Endodermal cell (in vitro differentiated cells): ENCODE measurements at regions not wholly inside any gene's neighbourhood (a gene's known extent, or its start where the extent isn't known, plus 50 kb on each side); places are given as distances from the start of the nearest gene placed in this dataset.

Experiments used
- DNase-seq: peaks from one replicate; pipeline ENCODE4 v3.0.0-alpha.2; 2017
- H3K27ac ChIP-seq: 2 replicates; pipeline ENCODE4 v1.5.1; 2013; ENCODE audit warnings: mild to moderate bottlenecking, low read depth, low read length, moderate library complexity
- H3K27me3 ChIP-seq: 2 replicates; pipeline ENCODE4 v1.6.1; 2013; ENCODE audit warnings: mild to moderate bottlenecking, low read length, moderate library complexity; ENCODE audit not compliant: insufficient read depth, control insufficient read depth, poor library complexity, severe bottlenecking
- H3K36me3 ChIP-seq: 2 replicates; pipeline ENCODE4 v1.7.0; 2013; ENCODE audit warnings: mild to moderate bottlenecking, low read length, moderate library complexity; ENCODE audit not compliant: control insufficient read depth, insufficient read depth
- H3K4me1 ChIP-seq: one replicate; pipeline ENCODE4 v1.7.0; 2013; ENCODE audit warnings: low read length; ENCODE audit not compliant: control insufficient read depth, insufficient read depth
- H3K4me3 ChIP-seq: 2 replicates; pipeline ENCODE4 v1.5.1; 2013; ENCODE audit warnings: mild to moderate bottlenecking, low read length, moderate library complexity
- H3K9ac ChIP-seq: 2 replicates; pipeline ENCODE4 v1.6.1; 2013; ENCODE audit warnings: mild to moderate bottlenecking, low read length, moderate library complexity; ENCODE audit not compliant: poor library complexity, severe bottlenecking; ENCODE audit errors: extremely low read depth
- H3K9me3 ChIP-seq: 2 replicates; pipeline ENCODE4 v1.6.1; 2013; ENCODE audit warnings: mild to moderate bottlenecking, low read length, moderate library complexity; ENCODE audit not compliant: control insufficient read depth
- H3K27ac Mint-ChIP-seq: 2 replicates; pipeline ENCODE4 v1.8.0; 2020; ENCODE audit warnings: mixed read lengths
- H3K27me3 Mint-ChIP-seq: 2 replicates; pipeline ENCODE4 v1.8.0; 2021; ENCODE audit warnings: mild to moderate bottlenecking, mixed read lengths; ENCODE audit not compliant: insufficient read depth
- H3K36me3 Mint-ChIP-seq: 2 replicates; pipeline ENCODE4 v1.8.0; 2020; ENCODE audit warnings: low read depth, mixed read lengths
- H3K4me1 Mint-ChIP-seq: 2 replicates; pipeline ENCODE4 v1.8.0; 2020; ENCODE audit warnings: mixed read lengths
- H3K4me3 Mint-ChIP-seq: 2 replicates; pipeline ENCODE4 v1.8.0; 2020; ENCODE audit warnings: mild to moderate bottlenecking, moderate library complexity, mixed read lengths
- H3K9me3 Mint-ChIP-seq: 2 replicates; pipeline ENCODE4 v1.8.0; 2020; ENCODE audit warnings: mild to moderate bottlenecking, mixed read lengths
- WGBS, 2 experiments: methylation state at CpG; one replicate each; pipeline versions ENCODE4 v1.1.5 to v1.1.7; 2013; ENCODE audit warnings: missing lambda C conversion rate in 2 of 2, mixed read lengths in 1 of 2; ENCODE audit not compliant: insufficient coverage in 1 of 2, insufficient read length in 1 of 2; 5-methylcytosine and 5-hydroxymethylcytosine counted together
- TF ChIP-seq, protein P1 (sequence below): fragments of 200-600 bp; sonication (generic); conservative IDR thresholded peaks from 2 replicates; pipeline ENCODE4 v1.5.0; 2021; ENCODE audit warnings: antibody characterized with exemption, mild to moderate bottlenecking

DNA sequence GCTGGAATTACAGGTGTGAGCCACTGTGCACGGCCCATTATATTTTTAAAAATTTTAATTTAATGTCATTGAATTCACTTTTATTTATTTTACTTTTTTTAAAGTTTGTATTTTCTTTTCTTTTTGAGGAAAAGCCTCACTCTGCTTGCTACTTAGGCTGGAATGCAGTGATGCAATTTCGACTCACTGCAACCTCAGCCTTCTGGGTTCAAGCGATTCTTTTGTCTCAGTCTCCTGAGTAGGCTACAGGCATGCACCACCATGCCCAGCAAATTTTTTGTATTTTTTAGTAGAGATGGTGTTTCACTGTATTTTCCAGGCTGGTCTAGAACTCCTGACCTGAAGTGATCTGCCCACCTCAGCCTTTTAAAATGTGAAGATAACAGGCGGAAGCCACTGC is 277.5 kb upstream of the HSFY2 start:
- WGBS, 2 experiments, result 95% methylated on average over 3 of the region's 4 CpGs; no CpG with 5 or more reads in 1 of the 2 experiments
- no peaks in the 10 kb centered on the region for H3K4me1 Mint-ChIP-seq
- no peak overlapping the region for H3K4me3 ChIP-seq

DNA sequence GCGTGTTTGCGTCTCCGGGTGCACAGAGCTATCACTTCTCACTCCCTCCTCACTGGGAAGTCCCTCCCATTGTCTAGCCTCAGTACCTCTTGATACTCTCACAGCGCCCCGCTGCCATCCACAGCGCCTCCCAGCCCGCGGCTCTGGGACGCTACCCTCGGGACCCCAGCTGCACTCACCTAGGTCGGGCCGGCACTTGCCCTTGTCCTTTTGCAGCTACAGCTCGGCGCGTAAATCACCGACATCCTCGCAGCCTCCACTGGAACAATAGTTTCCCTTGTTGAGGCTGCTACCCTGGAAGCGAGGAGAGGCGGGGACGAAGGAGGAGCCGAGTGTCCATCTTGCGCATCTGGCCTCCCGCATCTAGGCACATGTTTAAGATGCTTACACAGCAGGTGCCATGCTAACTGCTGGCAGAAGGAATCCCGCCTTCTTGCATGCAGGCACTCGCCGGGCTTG is 269.5 kb upstream of the HSFY2 start:
- DNase-seq, result no peak
- Mint-ChIP-seq H3K9me3 (no peaks in the 10 kb centered on the region), H3K27me3 (no peaks in the 10 kb centered on the region)

More for the DNA sequence above, 277.5 kb upstream of the HSFY2 start:
- H3K4me1 ChIP-seq, result no peaks in the 10 kb centered on the region
- no peak overlapping the region for H3K27ac Mint-ChIP-seq
- H3K9ac ChIP-seq, result no peak overlapping the region
- TF ChIP-seq, protein P1, sequence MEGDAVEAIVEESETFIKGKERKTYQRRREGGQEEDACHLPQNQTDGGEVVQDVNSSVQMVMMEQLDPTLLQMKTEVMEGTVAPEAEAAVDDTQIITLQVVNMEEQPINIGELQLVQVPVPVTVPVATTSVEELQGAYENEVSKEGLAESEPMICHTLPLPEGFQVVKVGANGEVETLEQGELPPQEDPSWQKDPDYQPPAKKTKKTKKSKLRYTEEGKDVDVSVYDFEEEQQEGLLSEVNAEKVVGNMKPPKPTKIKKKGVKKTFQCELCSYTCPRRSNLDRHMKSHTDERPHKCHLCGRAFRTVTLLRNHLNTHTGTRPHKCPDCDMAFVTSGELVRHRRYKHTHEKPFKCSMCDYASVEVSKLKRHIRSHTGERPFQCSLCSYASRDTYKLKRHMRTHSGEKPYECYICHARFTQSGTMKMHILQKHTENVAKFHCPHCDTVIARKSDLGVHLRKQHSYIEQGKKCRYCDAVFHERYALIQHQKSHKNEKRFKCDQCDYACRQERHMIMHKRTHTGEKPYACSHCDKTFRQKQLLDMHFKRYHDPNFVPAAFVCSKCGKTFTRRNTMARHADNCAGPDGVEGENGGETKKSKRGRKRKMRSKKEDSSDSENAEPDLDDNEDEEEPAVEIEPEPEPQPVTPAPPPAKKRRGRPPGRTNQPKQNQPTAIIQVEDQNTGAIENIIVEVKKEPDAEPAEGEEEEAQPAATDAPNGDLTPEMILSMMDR, result no peak
- no peaks in the 10 kb centered on the region for H3K27me3 ChIP-seq
- H3K9me3 Mint-ChIP-seq, result no peaks in the 10 kb centered on the region
- H3K4me3 Mint-ChIP-seq, result no peak overlapping the region
- no peaks in the 10 kb centered on the region for H3K9me3 ChIP-seq
- no peak overlapping the region for H3K27ac ChIP-seq
- no peaks in the 10 kb centered on the region for H3K36me3 Mint-ChIP-seq
- DNase-seq, result no peak
- no peaks in the 10 kb centered on the region for H3K27me3 Mint-ChIP-seq
- no peaks in the 10 kb centered on the region for H3K36me3 ChIP-seq

DNA sequence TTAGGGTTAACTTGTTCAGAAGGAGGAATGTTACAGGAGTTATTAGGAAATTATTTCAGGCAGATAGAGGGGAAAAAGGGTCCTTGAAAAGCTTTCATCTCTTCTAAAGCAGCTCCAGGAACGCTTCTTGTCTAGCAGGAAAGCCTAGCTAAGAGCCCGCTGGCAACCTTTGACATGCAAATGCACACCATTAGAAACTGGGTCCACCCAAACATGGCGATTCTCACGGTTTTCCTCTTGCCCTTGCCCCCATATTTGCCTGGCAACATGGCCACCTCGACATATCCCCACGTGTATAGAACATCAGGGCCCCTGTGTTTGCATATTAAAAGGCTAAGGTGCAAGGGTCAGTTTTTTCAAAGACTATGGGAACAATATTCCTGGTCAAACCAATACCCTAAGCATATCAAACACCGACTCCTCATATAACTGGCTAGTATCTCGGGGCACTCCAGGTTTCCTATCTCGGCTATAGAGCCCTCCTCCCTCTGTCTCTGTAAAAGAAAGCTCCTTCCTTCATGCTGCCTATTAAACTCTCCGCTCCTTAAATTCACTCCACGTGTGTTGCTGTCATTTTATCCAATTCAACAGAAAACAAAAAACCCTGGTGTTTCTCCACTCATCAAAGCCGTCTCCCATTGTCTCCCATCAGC is 268.9 kb upstream of the HSFY2 start:
- H3K36me3 Mint-ChIP-seq, result no peaks in the 10 kb centered on the region
- Histone ChIP-seq H3K9ac (no peak overlapping the region), H3K36me3 (no peaks in the 10 kb centered on the region), H3K9me3 (no peaks in the 10 kb centered on the region), H3K27me3 (no peaks in the 10 kb centered on the region), H3K4me3 (no peak overlapping the region), H3K27ac (peak overlapping the region; percentile 44), H3K4me1 (no peaks in the 10 kb centered on the region)
- no peak overlapping the region for H3K27ac Mint-ChIP-seq
- TF ChIP-seq, protein P1, result no peak
- no peaks in the 10 kb centered on the region for H3K9me3 Mint-ChIP-seq
- WGBS, 2 experiments, result 42 to 49% methylated on average over 5 to 12 of the region's 12 CpGs
- no peaks in the 10 kb centered on the region for H3K27me3 Mint-ChIP-seq
- no peaks in the 10 kb centered on the region for H3K4me1 Mint-ChIP-seq
- H3K4me3 Mint-ChIP-seq, result no peak overlapping the region
- DNase-seq, result no peak

More for the DNA sequence above, 269.5 kb upstream of the HSFY2 start:
- no peaks in the 10 kb centered on the region for H3K4me1 Mint-ChIP-seq
- TF ChIP-seq, protein P1, result no peak
- no peak overlapping the region for H3K4me3 ChIP-seq
- H3K36me3 ChIP-seq, result no peaks in the 10 kb centered on the region
- H3K9me3 ChIP-seq, result no peaks in the 10 kb centered on the region
- no peaks in the 10 kb centered on the region for H3K27me3 ChIP-seq
- no peak overlapping the region for H3K4me3 Mint-ChIP-seq
- no peaks in the 10 kb centered on the region for H3K4me1 ChIP-seq
- H3K27ac ChIP-seq, result no peak overlapping the region
- WGBS, 2 experiments, result 56 to 64% methylated on average over 13 to 26 of the region's 26 CpGs
- no peaks in the 10 kb centered on the region for H3K36me3 Mint-ChIP-seq
- H3K9ac ChIP-seq, result no peak overlapping the region
- H3K27ac Mint-ChIP-seq, result no peak overlapping the region
